Naive thymus-derived CD8-positive, alpha-beta T cell (primary cell): ENCODE measurements at regions not wholly inside any gene's neighbourhood (a gene's known extent, or its start where the extent isn't known, plus 50 kb on each side); places are given as distances from the start of the nearest gene placed in this dataset.

ENCODE experiments used
- ATAC-seq, 2 donors: fragments of 150-1000 bp; cut with Tn5 transposase in 1 of 2; sonication (Bioruptor Pico), chemical (Tn5 transposase) in 1 of 2; 1 replicate in 1 of 2; 2 replicates in 1 of 2; pipeline ENCODE4 v1.10.0; 2021; ENCODE audit warnings: mild to moderate bottlenecking in 2 of 2, moderate library complexity in 2 of 2
- POLR2A ChIA-PET: fragments of 350-600 bp; sonication (Branson Sonifier 250); formaldehyde crosslinking; loops from one replicate; lab custom pipeline; 2021; ENCODE audit warnings: antibody characterized with exemption; lab: Charles Lee
- DNase-seq, 10 donors: peaks; one replicate each; pipeline versions ENCODE4 v3.0.0 to v3.0.0-alpha.2; 2020 to 2022
- H3K27ac Mint-ChIP-seq, 10 donors: one replicate each; pipeline ENCODE4 v1.8.0; 2020 to 2022; ENCODE audit warnings: mild to moderate bottlenecking in 10 of 10, mixed read lengths in 10 of 10, moderate library complexity in 4 of 10, inconsistent platforms in 1 of 10
- H3K27me3 Mint-ChIP-seq, 5 donors: one replicate each; pipeline ENCODE4 v1.8.0; 2021 to 2022; ENCODE audit warnings: mixed read lengths in 5 of 5
- H3K36me3 Mint-ChIP-seq, 3 donors: one replicate each; pipeline ENCODE4 v1.8.0; 2020 to 2022; ENCODE audit warnings: mixed read lengths in 3 of 3, mild to moderate bottlenecking in 2 of 3, inconsistent platforms in 1 of 3
- H3K4me1 Mint-ChIP-seq, 4 donors: one replicate each; pipeline ENCODE4 v1.8.0; 2021 to 2022; ENCODE audit warnings: mixed read lengths in 4 of 4
- H3K4me3 Mint-ChIP-seq, 10 donors: one replicate each; pipeline ENCODE4 v1.8.0; 2020 to 2022; ENCODE audit warnings: mild to moderate bottlenecking in 10 of 10, mixed read lengths in 10 of 10, moderate library complexity in 6 of 10, inconsistent platforms in 1 of 10
- H3K9me3 Mint-ChIP-seq, 9 donors: one replicate each; pipeline ENCODE4 v1.8.0; 2020 to 2022; ENCODE audit warnings: mixed read lengths in 9 of 9, mild to moderate bottlenecking in 3 of 9, inconsistent platforms in 1 of 9, moderate library complexity in 1 of 9

GRCh38 chr20:7392542-7393206, 547.6 kb downstream of the HAO1 start:
- Mint-ChIP-seq H3K4me1 (no peaks in the 10 kb centered on the region), H3K36me3 (peaks cover 0 to 1% (median 0%) of the 10 kb centered on the region in 3 donors), H3K4me3 (no peak overlapping the region), H3K9me3 (peaks cover 0 to 7% (median 2%) of the 10 kb centered on the region in 9 donors), H3K27ac (no peak overlapping the region), H3K27me3 (peaks cover 0 to under 1% (median 0%) of the 10 kb centered on the region in 5 donors)
- POLR2A ChIA-PET, result no interaction called here
- no peak for DNase-seq
- ATAC-seq, result no peak

- ATAC-seq, result no peak
- no peak overlapping the region for H3K27ac Mint-ChIP-seq
- peaks cover 0 to 5% (median 0%) of the 10 kb centered on the region in 3 donors for H3K36me3 Mint-ChIP-seq
- H3K9me3 Mint-ChIP-seq, result peaks cover 0 to 19% (median 9%) of the 10 kb centered on the region in 9 donors
- POLR2A ChIA-PET, result no interaction called here
- no peaks in the 10 kb centered on the region for H3K4me1 Mint-ChIP-seq
- H3K27me3 Mint-ChIP-seq, result peaks cover 0 to 13% (median 0%) of the 10 kb centered on the region in 5 donors
- no peak for DNase-seq
- H3K4me3 Mint-ChIP-seq, result no peak overlapping the region
Measured at GRCh38 chr20:7399114-7399513, 541.1 kb downstream of the HAO1 start.

- H3K9me3 Mint-ChIP-seq, result peaks cover 0 to 19% (median 9%) of the 10 kb centered on the region in 9 donors
- H3K27me3 Mint-ChIP-seq, result peaks cover 0 to 13% (median 0%) of the 10 kb centered on the region in 5 donors
- peaks cover 0 to 5% (median 0%) of the 10 kb centered on the region in 3 donors for H3K36me3 Mint-ChIP-seq
- H3K4me3 Mint-ChIP-seq, result no peak overlapping the region
- H3K27ac Mint-ChIP-seq, result no peak overlapping the region
- POLR2A ChIA-PET, result no interaction called here
- ATAC-seq (no peak), DNase-seq (no peak)
- no peaks in the 10 kb centered on the region for H3K4me1 Mint-ChIP-seq
Measured at GRCh38 chr20:7399575-7399974, 540.7 kb downstream of the HAO1 start.

- H3K4me1 Mint-ChIP-seq, result no peaks in the 10 kb centered on the region
- ATAC-seq (no peak), DNase-seq (no peak)
- no peaks in the 10 kb centered on the region for H3K27me3 Mint-ChIP-seq
- peaks cover 0 to 23% (median 9%) of the 10 kb centered on the region in 9 donors for H3K9me3 Mint-ChIP-seq
- POLR2A ChIA-PET, result no interaction called here
- no peak overlapping the region for H3K4me3 Mint-ChIP-seq
- H3K36me3 Mint-ChIP-seq, result no peaks in the 10 kb centered on the region
- H3K27ac Mint-ChIP-seq, result no peak overlapping the region
Measured at GRCh38 chr20:7406671-7407070, 533.6 kb downstream of the HAO1 start.

- Mint-ChIP-seq H3K27ac (no peak overlapping the region), H3K4me3 (no peak overlapping the region), H3K9me3 (peaks cover 0 to 29% (median 2%) of the 10 kb centered on the region in 9 donors), H3K27me3 (no peaks in the 10 kb centered on the region), H3K36me3 (no peaks in the 10 kb centered on the region), H3K4me1 (no peaks in the 10 kb centered on the region)
- POLR2A ChIA-PET, result no interaction called here
- no peak for DNase-seq
- no peak for ATAC-seq
Measured at GRCh38 chr20:7410150-7410549, 530.1 kb downstream of the HAO1 start.

GRCh38 chr20:7411075-7411474, 529.2 kb downstream of the HAO1 start:
- H3K9me3 Mint-ChIP-seq, result peaks cover 0 to 22% (median 3%) of the 10 kb centered on the region in 9 donors
- POLR2A ChIA-PET, result no interaction called here
- ATAC-seq (no peak), DNase-seq (no peak)
- no peaks in the 10 kb centered on the region for H3K36me3 Mint-ChIP-seq
- H3K27me3 Mint-ChIP-seq, result no peaks in the 10 kb centered on the region
- no peaks in the 10 kb centered on the region for H3K4me1 Mint-ChIP-seq
- H3K27ac Mint-ChIP-seq, result no peak overlapping the region
- no peak overlapping the region for H3K4me3 Mint-ChIP-seq

- Mint-ChIP-seq H3K4me1 (no peaks in the 10 kb centered on the region), H3K4me3 (no peak overlapping the region)
Measured at GRCh38 chr20:7415427-7415826, 524.8 kb downstream of the HAO1 start.

GRCh38 chr20:7416382-7416781, 523.9 kb downstream of the HAO1 start:
- Mint-ChIP-seq H3K4me1 (no peaks in the 10 kb centered on the region), H3K4me3 (no peak overlapping the region), H3K36me3 (no peaks in the 10 kb centered on the region), H3K27ac (no peak overlapping the region), H3K27me3 (no peaks in the 10 kb centered on the region), H3K9me3 (peaks cover 0 to 18% (median 2%) of the 10 kb centered on the region in 9 donors)
- POLR2A ChIA-PET, result no interaction called here
- ATAC-seq (no peak), DNase-seq (no peak)

More at GRCh38 chr20:7415427-7415826, 524.8 kb downstream of the HAO1 start:
- POLR2A ChIA-PET, result no interaction called here
- H3K36me3 Mint-ChIP-seq, result no peaks in the 10 kb centered on the region
- peaks cover 0 to 19% (median 2%) of the 10 kb centered on the region in 9 donors for H3K9me3 Mint-ChIP-seq
- ATAC-seq, result no peak
- no peaks in the 10 kb centered on the region for H3K27me3 Mint-ChIP-seq
- DNase-seq, result no peak
- no peak overlapping the region for H3K27ac Mint-ChIP-seq

- POLR2A ChIA-PET, result no interaction called here
- no peak for DNase-seq
- Mint-ChIP-seq H3K36me3 (no peaks in the 10 kb centered on the region), H3K27me3 (no peaks in the 10 kb centered on the region), H3K4me3 (no peak overlapping the region), H3K27ac (no peak overlapping the region), H3K9me3 (peaks cover 0 to 9% (median 0%) of the 10 kb centered on the region in 9 donors), H3K4me1 (no peaks in the 10 kb centered on the region)
- no peak for ATAC-seq
Measured at GRCh38 chr20:7420345-7420744, 519.9 kb downstream of the HAO1 start.

- ATAC-seq, result no peak
- no peaks in the 10 kb centered on the region for H3K27me3 Mint-ChIP-seq
- POLR2A ChIA-PET, result no interaction called here
- no peak for DNase-seq
- H3K9me3 Mint-ChIP-seq, result peaks cover 0 to 9% (median 0%) of the 10 kb centered on the region in 9 donors
- no peak overlapping the region for H3K4me3 Mint-ChIP-seq
- H3K36me3 Mint-ChIP-seq, result no peaks in the 10 kb centered on the region
- no peaks in the 10 kb centered on the region for H3K4me1 Mint-ChIP-seq
- no peak overlapping the region for H3K27ac Mint-ChIP-seq
Measured at GRCh38 chr20:7426890-7427496, 513.3 kb downstream of the HAO1 start.

- ATAC-seq (no peak), DNase-seq (no peak)
- peaks cover 0 to 9% (median 3%) of the 10 kb centered on the region in 9 donors for H3K9me3 Mint-ChIP-seq
- H3K27ac Mint-ChIP-seq, result no peak overlapping the region
- no peaks in the 10 kb centered on the region for H3K27me3 Mint-ChIP-seq
- POLR2A ChIA-PET, result no interaction called here
- H3K4me1 Mint-ChIP-seq, result no peaks in the 10 kb centered on the region
- no peak overlapping the region for H3K4me3 Mint-ChIP-seq
- no peaks in the 10 kb centered on the region for H3K36me3 Mint-ChIP-seq
Measured at GRCh38 chr20:7428946-7429345, 511.3 kb downstream of the HAO1 start.

- Mint-ChIP-seq H3K4me3 (no peak overlapping the region), H3K36me3 (no peaks in the 10 kb centered on the region), H3K27me3 (no peaks in the 10 kb centered on the region)
Measured at GRCh38 chr20:7432612-7433011, 507.6 kb downstream of the HAO1 start.

GRCh38 chr20:7437311-7437710, 502.9 kb downstream of the HAO1 start:
- peaks cover 0 to 1% (median 0%) of the 10 kb centered on the region in 4 donors for H3K4me1 Mint-ChIP-seq
- POLR2A ChIA-PET, result no interaction called here
- no peaks in the 10 kb centered on the region for H3K36me3 Mint-ChIP-seq
- H3K27me3 Mint-ChIP-seq, result no peaks in the 10 kb centered on the region
- ATAC-seq, result no peak
- no peak overlapping the region for H3K27ac Mint-ChIP-seq
- no peak for DNase-seq
- no peak overlapping the region for H3K4me3 Mint-ChIP-seq
- peaks cover 0 to 12% (median 5%) of the 10 kb centered on the region in 9 donors for H3K9me3 Mint-ChIP-seq

More at GRCh38 chr20:7432612-7433011, 507.6 kb downstream of the HAO1 start:
- DNase-seq (no peak), ATAC-seq (no peak)
- Mint-ChIP-seq H3K4me1 (no peaks in the 10 kb centered on the region), H3K9me3 (peaks cover 0 to 15% (median 4%) of the 10 kb centered on the region in 9 donors), H3K27ac (no peak overlapping the region)
- POLR2A ChIA-PET, result no interaction called here
